OCI-LY3 (cell line): ENCODE measurements at regions not wholly inside any gene's neighbourhood (a gene's known extent, or its start where the extent isn't known, plus 50 kb on each side); places are given as distances from the start of the nearest gene placed in this dataset.

Experiments used
- EZH2phosphoT487 ChIP-seq: fragments of 200-600 bp; shearing (Covaris generic); IDR thresholded peaks from 2 replicates; pipeline ENCODE4 v1.6.1; 2018; ENCODE audit warnings: antibody characterized with exemption, mixed run types, low read depth
- TF ChIP-seq, protein P1 (sequence below): fragments of 200-600, 300-600 bp; sonication (generic); IDR thresholded peaks from 2 replicates; pipeline ENCODE4 v1.5.1; 2014; ENCODE audit warnings: antibody characterized with exemption, low read length, low read depth

DNA sequence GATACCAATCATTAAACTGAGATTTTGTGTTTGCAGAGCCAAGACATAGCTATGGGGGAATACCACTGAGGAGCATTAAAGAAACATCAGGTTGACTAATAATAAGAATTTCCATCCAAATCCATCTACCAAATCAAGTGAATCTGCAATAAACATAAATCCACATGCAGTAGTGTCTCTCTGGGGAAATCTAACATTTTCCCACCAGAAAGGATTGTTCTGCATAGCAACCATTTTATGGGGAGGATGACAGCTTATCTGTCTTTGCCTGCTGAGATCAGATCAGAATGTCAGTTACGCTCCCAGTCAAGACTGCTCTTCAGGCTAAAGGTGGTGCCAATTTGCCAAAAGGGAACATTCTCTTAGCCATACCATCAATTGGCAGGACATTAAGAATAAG is 1098.9 kb upstream of the CHAC2 start:
- TF ChIP-seq, protein P1, sequence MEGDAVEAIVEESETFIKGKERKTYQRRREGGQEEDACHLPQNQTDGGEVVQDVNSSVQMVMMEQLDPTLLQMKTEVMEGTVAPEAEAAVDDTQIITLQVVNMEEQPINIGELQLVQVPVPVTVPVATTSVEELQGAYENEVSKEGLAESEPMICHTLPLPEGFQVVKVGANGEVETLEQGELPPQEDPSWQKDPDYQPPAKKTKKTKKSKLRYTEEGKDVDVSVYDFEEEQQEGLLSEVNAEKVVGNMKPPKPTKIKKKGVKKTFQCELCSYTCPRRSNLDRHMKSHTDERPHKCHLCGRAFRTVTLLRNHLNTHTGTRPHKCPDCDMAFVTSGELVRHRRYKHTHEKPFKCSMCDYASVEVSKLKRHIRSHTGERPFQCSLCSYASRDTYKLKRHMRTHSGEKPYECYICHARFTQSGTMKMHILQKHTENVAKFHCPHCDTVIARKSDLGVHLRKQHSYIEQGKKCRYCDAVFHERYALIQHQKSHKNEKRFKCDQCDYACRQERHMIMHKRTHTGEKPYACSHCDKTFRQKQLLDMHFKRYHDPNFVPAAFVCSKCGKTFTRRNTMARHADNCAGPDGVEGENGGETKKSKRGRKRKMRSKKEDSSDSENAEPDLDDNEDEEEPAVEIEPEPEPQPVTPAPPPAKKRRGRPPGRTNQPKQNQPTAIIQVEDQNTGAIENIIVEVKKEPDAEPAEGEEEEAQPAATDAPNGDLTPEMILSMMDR = no peak
- TF ChIP-seq EZH2phosphoT487 = no peak
